ENCODE measurements at regions not wholly inside any gene's neighbourhood (a gene's known extent, or its start where the extent isn't known, plus 50 kb on each side); places are given as distances from the start of the nearest gene placed in this dataset.

- Histone ChIP-seq H3K4me3 (no peak overlapping the region), H3K9me3 (peaks cover 8% of the 10 kb centered on the region; the same call in 2 of the 3 replicates), H3K27ac (peak overlapping the region in 1 of 2 experiments; percentile 42; a peak in 2 of 6 replicates), H3K4me2 (peak overlapping the region; percentile 37; the same call in 2 of the 3 replicates), H3K4me1 (peaks cover 7% of the 10 kb centered on the region; the same call in 1 of the 3 replicates)
- ChIA-PET POLR2A (no interaction called here), CTCF (interaction anchor here (0.9 to 1.6 kb wide), 3 partner anchors 21 to 403 kb away, joined by 3 to 4 read pairs (median 3); no protein-coding TSS in a partner anchor)
- WGBS (ENCODE audit: missing lambda C conversion rate) = 17% methylated on average over 9 of the region's 9 CpGs
- FAIRE-seq (no peak), DNase-seq (ENCODE audit: low read depth in 1 of 2, low spot score in 1 of 2) (peak; percentile 14 to 48), ATAC-seq (peak; percentile 67 to 80)
- no peak for TF ChIP-seq ATOH8 (CRISPR knock-in tag; IDR thresholded peaks at IDR 0.05; ENCODE audit: low read depth)
- no peak for TF ChIP-seq RNF2 (IDR thresholded peaks at IDR 0.05; ENCODE audit: borderline replicate concordance, low read depth)
- TF ChIP-seq GATA3 (IDR thresholded peaks at IDR 0.05; ENCODE audit: borderline replicate concordance) = no peak
- no peak for TF ChIP-seq NPAS2 (CRISPR knock-in tag; IDR thresholded peaks at IDR 0.05; ENCODE audit: borderline replicate concordance)
- no peak for TF ChIP-seq FOSB (CRISPR knock-in tag; IDR thresholded peaks at IDR 0.05)
- TF ChIP-seq CEBPB (IDR thresholded peaks at IDR 0.05) = no peak
- no peak for TF ChIP-seq PHF8 (IDR thresholded peaks at IDR 0.05; ENCODE audit: borderline replicate concordance, low read depth)
- TF ChIP-seq CBX8 (IDR thresholded peaks at IDR 0.05) = no peak
- no peak for TF ChIP-seq KDM5A (IDR thresholded peaks at IDR 0.05)
- no peak for TF ChIP-seq SREBF2 (IDR thresholded peaks at IDR 0.05)
- TF ChIP-seq NFE2L2 (conservative IDR thresholded peaks at IDR 0.05; ENCODE audit: low read length) = no peak
Measured at GRCh38 chr1:233843525-233844204, 60.8 kb upstream of the SLC35F3 start.

- Histone ChIP-seq H3K4me2 (no peak overlapping the region), H3K4me3 (no peak overlapping the region), H3K9me3 (peaks cover 8% of the 10 kb centered on the region; the same call in 2 of the 3 replicates), H3K4me1 (peaks cover 7% of the 10 kb centered on the region; the same call in 1 of the 3 replicates), H3K27ac (peak overlapping the region in 1 of 2 experiments; percentile 13; a peak in 2 of 6 replicates)
- ChIA-PET POLR2A (no interaction called here), CTCF (interaction anchor here (0.9 to 1.6 kb wide), 2 partner anchors 21 to 404 kb away, joined by 3 to 4 read pairs; no protein-coding TSS in a partner anchor)
- TF ChIP-seq CTCF (IDR thresholded peaks at IDR 0.05) = no peak
- TF ChIP-seq MAFK (IDR thresholded peaks at IDR 0.05; ENCODE audit: partially characterized antibody) = peak; percentile 82
- WGBS (ENCODE audit: missing lambda C conversion rate) = 90% methylated on average over 2 of the region's 2 CpGs
- FAIRE-seq (no peak), ATAC-seq (no peak), DNase-seq (ENCODE audit: low read depth in 1 of 2, low spot score in 1 of 2) (no peak)
Measured at GRCh38 chr1:233844275-233844674, 60.2 kb upstream of the SLC35F3 start.

- WGBS (ENCODE audit: missing lambda C conversion rate) = 88% methylated on average over 2 of the region's 2 CpGs
- Histone ChIP-seq H3K4me2 (no peak overlapping the region), H3K9me3 (peaks cover 8% of the 10 kb centered on the region; the same call in 2 of the 3 replicates), H3K27ac (no peak overlapping the region), H3K4me3 (no peak overlapping the region), H3K4me1 (peaks cover 7% of the 10 kb centered on the region; the same call in 1 of the 3 replicates)
- FAIRE-seq (no peak), DNase-seq (ENCODE audit: low read depth in 1 of 2, low spot score in 1 of 2) (no peak), ATAC-seq (peak in 1 of 2 experiments; percentile 23; a peak in 2 of 6 replicates)
- no peak for TF ChIP-seq EHF (CRISPR knock-in tag; IDR thresholded peaks at IDR 0.05)
- no peak for TF ChIP-seq SREBF2 (IDR thresholded peaks at IDR 0.05)
- no peak for TF ChIP-seq EHMT2 (IDR thresholded peaks at IDR 0.05; ENCODE audit: low read depth)
- no peak for TF ChIP-seq MAX (IDR thresholded peaks at IDR 0.05)
- no peak for TF ChIP-seq BHLHE40 (IDR thresholded peaks at IDR 0.05; ENCODE audit: low read depth, low read length)
- TF ChIP-seq MAFK (IDR thresholded peaks at IDR 0.05; ENCODE audit: partially characterized antibody) = no peak
- TF ChIP-seq RAD21 (conservative IDR thresholded peaks at IDR 0.05 in 1 of 2, IDR thresholded peaks at IDR 0.05 in 1 of 2) = no peak
- no peak for TF ChIP-seq POLR2AphosphoS2 (conservative IDR thresholded peaks at IDR 0.05; ENCODE audit: low read length)
- no peak for TF ChIP-seq NFE2L2 (conservative IDR thresholded peaks at IDR 0.05; ENCODE audit: low read length)
- TF ChIP-seq HOXB13 (CRISPR knock-in tag; IDR thresholded peaks at IDR 0.05; ENCODE audit: low read depth) = no peak
- no peak for TF ChIP-seq TP53 (CRISPR knock-in tag; IDR thresholded peaks at IDR 0.05)
- no peak for TF ChIP-seq JUNB (IDR thresholded peaks at IDR 0.05)
- no peak for TF ChIP-seq POLR2A (IDR thresholded peaks at IDR 0.05; ENCODE audit: low read length)
- TF ChIP-seq ELK1 (IDR thresholded peaks at IDR 0.05; ENCODE audit: low read depth, low read length) = no peak
- no peak for TF ChIP-seq HEYL (CRISPR knock-in tag; IDR thresholded peaks at IDR 0.05)
- no peak for TF ChIP-seq ATOH8 (CRISPR knock-in tag; IDR thresholded peaks at IDR 0.05; ENCODE audit: low read depth)
- no peak for TF ChIP-seq USF2 (IDR thresholded peaks at IDR 0.05)
- TF ChIP-seq ZFP36 (IDR thresholded peaks at IDR 0.05; ENCODE audit: borderline replicate concordance, partially characterized antibody) = no peak
- CTCF ChIA-PET = interaction anchor here (0.9 to 1.6 kb wide), 2 partner anchors 20 to 404 kb away, joined by 3 to 4 read pairs; no protein-coding TSS in a partner anchor
- POLR2A ChIA-PET = no interaction called here
Measured at GRCh38 chr1:233844692-233845091, 59.8 kb upstream of the SLC35F3 start.

Data from A549 (cell line).